Upper lobe of left lung (tissue), 6 donors: ENCODE measurements at regions not wholly inside any gene's neighbourhood (a gene's known extent, or its start where the extent isn't known, plus 50 kb on each side); places are given as distances from the start of the nearest gene placed in this dataset.
"Not testable (repeated sequence)": the region's sequence is repeated elsewhere in the genome, so short reads cannot be mapped to it uniquely, and the experiment has no call there.

Experiments used
- ATAC-seq, 2 donors: fragments of 200-7000 bp; cut with Tn5 transposase; one replicate each; pipeline ENCODE4 v1.9.1; 2022; ENCODE audit warnings: mild to moderate bottlenecking in 2 of 2, moderate library complexity in 2 of 2; ENCODE audit not compliant: low FRiP score in 2 of 2
- DNase-seq, 2 donors: peaks; one replicate each; pipeline ENCODE4 v3.0.0-alpha.2; 2019 to 2020
- H3K27ac ChIP-seq, 4 donors: fragments of 200-600 bp; sonication (generic); one replicate each; pipeline ENCODE4 v1.5.1; 2016 to 2019
- H3K27me3 ChIP-seq, 4 donors: fragments of 200-600 bp; sonication (generic); one replicate each; pipeline ENCODE4 v1.5.1; 2017 to 2019
- H3K36me3 ChIP-seq, 4 donors: fragments of 200-600 bp; sonication (generic); one replicate each; pipeline ENCODE4 v1.5.1; 2016 to 2019
- H3K4me1 ChIP-seq, 4 donors: fragments of 200-600 bp; sonication (generic); one replicate each; pipeline ENCODE4 v1.5.1; 2018 to 2019
- H3K4me3 ChIP-seq, 4 donors: fragments of 200-600 bp; sonication (generic); one replicate each; pipeline ENCODE4 v1.5.1; 2017 to 2019; ENCODE audit warnings: mild to moderate bottlenecking in 2 of 4, moderate library complexity in 1 of 4
- H3K9me3 ChIP-seq, 4 donors: fragments of 200-600 bp; sonication (generic); one replicate each; pipeline ENCODE4 v1.5.1; 2018 to 2019
- EP300 ChIP-seq, 4 donors: sonication (generic); formaldehyde crosslinking; IDR thresholded peaks; one replicate each; pipeline ENCODE4 v1.5.1; 2017; ENCODE audit warnings: antibody characterized with exemption in 4 of 4, control low read depth in 2 of 4
- POLR2A ChIP-seq, 4 donors: fragments of 450-650 bp; IDR thresholded peaks; one replicate each; pipeline ENCODE4 v1.5.1; 2016 to 2017; ENCODE audit warnings: antibody characterized with exemption in 4 of 4, mild to moderate bottlenecking in 2 of 4
- POLR2AphosphoS5 ChIP-seq, 2 donors: sonication (generic); formaldehyde crosslinking; IDR thresholded peaks; one replicate each; pipeline ENCODE4 v1.5.1; 2017; ENCODE audit warnings: antibody characterized with exemption in 2 of 2
- WGBS, 2 donors: methylation state at CpG; one replicate each; pipeline ENCODE4 v1.1.5; 2017 to 2018; 5-methylcytosine and 5-hydroxymethylcytosine counted together
- TF ChIP-seq, protein P1 (sequence below), 6 experiments: fragments of 450-650 bp in 4 of 6; fragments of 200-600 bp in 2 of 6; sonication (generic) in 2 of 6; IDR thresholded peaks; one replicate each; pipeline ENCODE4 v1.5.1; 2016 to 2019; ENCODE audit warnings: antibody characterized with exemption in 6 of 6
- donor health status: DM: no; HTN: no; CAD: no; lungs with moderate emphysema.
- donor health status: DM: no; HTN: yes; CAD: no; lungs with severe emphysema.

DNA sequence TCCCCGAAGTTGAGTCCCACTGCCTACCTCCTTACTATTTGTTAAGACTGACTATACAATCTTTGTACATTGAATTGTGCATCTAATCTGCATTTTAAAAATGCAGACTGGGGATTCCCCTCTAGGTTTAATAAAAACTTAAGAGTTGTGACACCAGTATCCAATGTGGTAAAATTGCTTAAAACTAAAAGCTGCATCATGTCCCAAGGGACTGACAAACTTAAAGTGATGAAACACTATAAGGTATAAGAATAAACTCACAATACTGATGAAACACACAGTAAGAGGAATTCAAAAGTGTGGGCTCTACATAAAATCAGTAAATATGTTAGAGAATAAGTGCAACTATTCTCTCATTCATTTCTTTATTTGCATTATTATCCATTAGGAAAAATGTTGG is 1905.1 kb downstream of the MAT2B start:
- no peaks in the 10 kb centered on the region for H3K9me3 ChIP-seq
- no peak overlapping the region for H3K4me3 ChIP-seq
- TF ChIP-seq EP300 (IDR thresholded peaks at IDR 0.05), result no peak
- TF ChIP-seq POLR2A (IDR thresholded peaks at IDR 0.05), result no peak
- TF ChIP-seq, protein P1, sequence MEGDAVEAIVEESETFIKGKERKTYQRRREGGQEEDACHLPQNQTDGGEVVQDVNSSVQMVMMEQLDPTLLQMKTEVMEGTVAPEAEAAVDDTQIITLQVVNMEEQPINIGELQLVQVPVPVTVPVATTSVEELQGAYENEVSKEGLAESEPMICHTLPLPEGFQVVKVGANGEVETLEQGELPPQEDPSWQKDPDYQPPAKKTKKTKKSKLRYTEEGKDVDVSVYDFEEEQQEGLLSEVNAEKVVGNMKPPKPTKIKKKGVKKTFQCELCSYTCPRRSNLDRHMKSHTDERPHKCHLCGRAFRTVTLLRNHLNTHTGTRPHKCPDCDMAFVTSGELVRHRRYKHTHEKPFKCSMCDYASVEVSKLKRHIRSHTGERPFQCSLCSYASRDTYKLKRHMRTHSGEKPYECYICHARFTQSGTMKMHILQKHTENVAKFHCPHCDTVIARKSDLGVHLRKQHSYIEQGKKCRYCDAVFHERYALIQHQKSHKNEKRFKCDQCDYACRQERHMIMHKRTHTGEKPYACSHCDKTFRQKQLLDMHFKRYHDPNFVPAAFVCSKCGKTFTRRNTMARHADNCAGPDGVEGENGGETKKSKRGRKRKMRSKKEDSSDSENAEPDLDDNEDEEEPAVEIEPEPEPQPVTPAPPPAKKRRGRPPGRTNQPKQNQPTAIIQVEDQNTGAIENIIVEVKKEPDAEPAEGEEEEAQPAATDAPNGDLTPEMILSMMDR (IDR thresholded peaks at IDR 0.05), result no peak
- TF ChIP-seq POLR2AphosphoS5 (IDR thresholded peaks at IDR 0.05), result no peak
- no peak overlapping the region for H3K27ac ChIP-seq
- no peaks in the 10 kb centered on the region for H3K36me3 ChIP-seq
- peaks cover 0 to 4% (median 2%) of the 10 kb centered on the region in 4 donors for H3K4me1 ChIP-seq
- H3K27me3 ChIP-seq, result no peaks in the 10 kb centered on the region
- WGBS, 2 donors, result 87 to 89% methylated on average over 1 of the region's 1 CpG
- ATAC-seq, result no peak
- no peak for DNase-seq

DNA sequence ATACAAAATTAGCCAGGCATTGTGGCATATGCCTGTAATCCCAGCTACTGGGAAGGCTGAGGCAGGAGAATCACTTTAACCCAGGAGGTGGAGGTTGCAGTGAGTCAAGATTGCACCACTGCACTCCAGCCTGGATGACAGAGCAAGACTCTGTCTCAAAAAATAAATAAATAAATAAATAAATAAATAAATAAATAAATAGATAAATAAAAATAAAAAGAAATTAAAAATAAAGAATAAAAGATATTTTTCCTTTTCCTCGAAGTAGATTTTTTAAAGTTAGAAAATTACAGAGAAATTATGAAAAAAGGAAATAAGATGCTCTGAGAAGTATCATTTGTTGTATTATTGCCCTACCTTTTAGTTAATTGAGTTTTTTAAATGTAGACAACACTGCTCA is 1906.1 kb downstream of the MAT2B start:
- H3K36me3 ChIP-seq, H3K27me3 ChIP-seq, ATAC-seq, H3K4me1 ChIP-seq, H3K9me3 ChIP-seq, H3K27ac ChIP-seq, H3K4me3 ChIP-seq, DNase-seq: not testable (repeated sequence)
- 91 to 94% methylated on average over 1 of the region's 1 CpG for WGBS, 2 donors

DNA sequence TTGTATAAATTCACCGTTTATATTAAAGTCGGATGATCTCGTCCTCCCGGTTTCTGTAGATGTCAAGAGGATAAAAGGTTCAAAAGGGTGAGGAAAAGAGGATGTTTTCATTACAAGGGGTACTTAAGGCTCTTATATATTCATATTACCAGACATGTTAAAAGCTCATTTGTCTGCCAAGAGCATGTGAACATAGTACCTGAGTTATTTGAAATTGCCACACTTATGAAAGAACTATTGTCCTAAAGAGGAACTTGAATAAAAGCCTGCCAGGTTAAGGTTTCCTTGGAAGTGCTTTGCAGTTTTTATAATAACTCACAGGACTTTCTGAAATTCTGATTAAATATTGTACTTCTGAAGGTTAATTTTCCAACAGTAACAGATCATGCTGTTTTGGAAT is 1915.1 kb downstream of the MAT2B start:
- H3K4me3 ChIP-seq, result no peak overlapping the region
- no peaks in the 10 kb centered on the region for H3K4me1 ChIP-seq
- WGBS, 2 donors, result 36 to 61% methylated on average over 4 of the region's 4 CpGs
- no peak for DNase-seq
- H3K27ac ChIP-seq, result no peak overlapping the region
- H3K27me3 ChIP-seq, result no peaks in the 10 kb centered on the region
- no peaks in the 10 kb centered on the region for H3K36me3 ChIP-seq
- TF ChIP-seq POLR2A (IDR thresholded peaks at IDR 0.05) (no peak), POLR2AphosphoS5 (IDR thresholded peaks at IDR 0.05) (no peak), EP300 (IDR thresholded peaks at IDR 0.05) (no peak)
- ATAC-seq, result no peak
- H3K9me3 ChIP-seq, result no peaks in the 10 kb centered on the region

- TF ChIP-seq POLR2AphosphoS5 (IDR thresholded peaks at IDR 0.05) (no peak), EP300 (IDR thresholded peaks at IDR 0.05) (no peak), POLR2A (IDR thresholded peaks at IDR 0.05) (no peak)
- TF ChIP-seq, protein P1 (IDR thresholded peaks at IDR 0.05), result no peak
- no peaks in the 10 kb centered on the region for H3K36me3 ChIP-seq
- no peaks in the 10 kb centered on the region for H3K27me3 ChIP-seq
- H3K27ac ChIP-seq, result no peak overlapping the region
- no peaks in the 10 kb centered on the region for H3K9me3 ChIP-seq
- 89 to 93% methylated on average over 10 of the region's 10 CpGs for WGBS, 2 donors
- no peak overlapping the region for H3K4me3 ChIP-seq
- no peaks in the 10 kb centered on the region for H3K4me1 ChIP-seq
- ATAC-seq (no peak), DNase-seq (no peak)
Observed at GRCh38 chr5:165423697-165424299, 1918.4 kb downstream of the MAT2B start.

DNA sequence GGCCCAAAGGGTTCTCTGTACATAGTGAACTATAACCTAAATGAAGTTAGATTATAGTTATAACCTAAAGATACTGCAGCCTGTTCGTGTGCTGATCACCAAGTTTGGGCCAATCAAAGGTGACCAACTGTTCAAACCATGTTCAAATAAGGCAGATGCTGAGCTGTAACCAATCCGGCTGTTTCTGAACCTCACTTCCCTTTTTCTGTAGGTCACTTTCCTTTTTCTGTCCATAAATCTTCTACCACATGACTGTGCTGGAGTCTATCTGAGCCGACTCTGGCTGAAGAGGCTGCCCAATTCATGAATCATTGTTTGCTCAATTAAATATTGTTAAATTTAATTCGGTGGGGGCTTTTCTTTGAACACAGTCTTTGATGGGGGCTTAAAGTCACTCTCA is 1920.2 kb downstream of the MAT2B start:
- no peaks in the 10 kb centered on the region for H3K27me3 ChIP-seq
- H3K4me1 ChIP-seq, result no peaks in the 10 kb centered on the region
- no peak overlapping the region for H3K27ac ChIP-seq
- TF ChIP-seq, protein P1 (IDR thresholded peaks at IDR 0.05), result no peak
- no peaks in the 10 kb centered on the region for H3K9me3 ChIP-seq
- H3K36me3 ChIP-seq, result no peaks in the 10 kb centered on the region
- H3K4me3 ChIP-seq, result no peak overlapping the region
- ATAC-seq (no peak), DNase-seq (no peak)
- WGBS, 2 donors, result 65 to 85% methylated on average over 4 of the region's 4 CpGs

DNA sequence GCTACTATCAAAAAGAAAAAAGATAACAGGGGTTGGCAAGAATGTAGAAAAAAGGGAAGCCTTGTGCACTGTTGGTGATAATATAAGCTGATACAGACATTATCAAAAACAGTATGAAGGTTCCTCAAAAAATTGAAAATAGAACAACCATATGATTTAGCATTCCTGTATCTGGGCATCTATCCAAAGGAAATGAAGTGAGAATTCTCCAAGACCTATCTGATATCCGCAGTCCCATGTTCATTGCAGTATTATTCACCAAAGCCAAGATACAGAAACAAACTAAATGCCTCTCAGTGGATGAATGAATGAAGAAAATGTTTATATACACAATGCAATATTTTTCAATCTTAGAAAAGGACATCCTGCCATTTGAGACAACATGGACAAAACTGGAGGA is 1943.3 kb downstream of the MAT2B start:
- Histone ChIP-seq H3K9me3 (no peaks in the 10 kb centered on the region), H3K4me3 (no peak overlapping the region), H3K27ac (no peak overlapping the region), H3K27me3 (no peaks in the 10 kb centered on the region), H3K36me3 (no peaks in the 10 kb centered on the region), H3K4me1 (no peaks in the 10 kb centered on the region)
- TF ChIP-seq POLR2AphosphoS5 (IDR thresholded peaks at IDR 0.05) (no peak), POLR2A (IDR thresholded peaks at IDR 0.05) (no peak), EP300 (IDR thresholded peaks at IDR 0.05) (no peak)
- TF ChIP-seq, protein P1 (IDR thresholded peaks at IDR 0.05), result no peak
- WGBS, 2 donors, result 29 to 43% methylated on average over 1 of the region's 1 CpG
- ATAC-seq (no peak), DNase-seq (no peak)
